ENCODE measurements at regions not wholly inside any gene's neighbourhood (a gene's known extent, or its start where the extent isn't known, plus 50 kb on each side); places are given as distances from the start of the nearest gene placed in this dataset.

DNA sequence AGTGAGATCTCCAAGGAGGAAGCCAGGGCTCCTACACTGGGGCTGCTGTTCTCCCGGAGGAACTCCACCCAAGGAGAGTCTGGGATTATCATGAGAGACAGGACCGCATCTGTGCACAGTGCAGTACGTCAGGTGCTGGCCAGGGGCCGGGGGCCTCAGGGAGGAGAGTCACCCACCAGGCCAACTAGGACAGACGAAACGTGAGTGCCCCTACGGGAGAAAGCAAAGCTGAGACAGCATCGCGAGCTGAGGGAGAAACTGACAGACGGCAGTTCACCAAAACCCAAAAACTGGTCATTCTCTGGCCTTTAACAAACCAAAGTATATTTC, 273.4 kb downstream of the BRD1 start:
- peaks cover 0 to 15% of the 10 kb centered on the region in 2 donors for H3K9me3 ChIP-seq (ENCODE audit: control insufficient read depth in 1 of 2, low read length in 2 of 2)
- no peaks in the 10 kb centered on the region for H3K4me1 ChIP-seq (ENCODE audit: control insufficient read depth in 1 of 2, insufficient read depth in 2 of 2, low read length in 2 of 2)
- no peak overlapping the region for H3K27ac ChIP-seq (ENCODE audit: low read length)
- no peaks in the 10 kb centered on the region for H3K36me3 ChIP-seq (ENCODE audit: control insufficient read depth in 1 of 2, insufficient read depth in 2 of 2, low read length in 2 of 2)
- H3K4me3 ChIP-seq (ENCODE audit: low read depth in 1 of 2, low read length in 2 of 2), result no peak overlapping the region
- no peaks in the 10 kb centered on the region for H3K27me3 ChIP-seq (ENCODE audit: low read depth, low read length)

DNA sequence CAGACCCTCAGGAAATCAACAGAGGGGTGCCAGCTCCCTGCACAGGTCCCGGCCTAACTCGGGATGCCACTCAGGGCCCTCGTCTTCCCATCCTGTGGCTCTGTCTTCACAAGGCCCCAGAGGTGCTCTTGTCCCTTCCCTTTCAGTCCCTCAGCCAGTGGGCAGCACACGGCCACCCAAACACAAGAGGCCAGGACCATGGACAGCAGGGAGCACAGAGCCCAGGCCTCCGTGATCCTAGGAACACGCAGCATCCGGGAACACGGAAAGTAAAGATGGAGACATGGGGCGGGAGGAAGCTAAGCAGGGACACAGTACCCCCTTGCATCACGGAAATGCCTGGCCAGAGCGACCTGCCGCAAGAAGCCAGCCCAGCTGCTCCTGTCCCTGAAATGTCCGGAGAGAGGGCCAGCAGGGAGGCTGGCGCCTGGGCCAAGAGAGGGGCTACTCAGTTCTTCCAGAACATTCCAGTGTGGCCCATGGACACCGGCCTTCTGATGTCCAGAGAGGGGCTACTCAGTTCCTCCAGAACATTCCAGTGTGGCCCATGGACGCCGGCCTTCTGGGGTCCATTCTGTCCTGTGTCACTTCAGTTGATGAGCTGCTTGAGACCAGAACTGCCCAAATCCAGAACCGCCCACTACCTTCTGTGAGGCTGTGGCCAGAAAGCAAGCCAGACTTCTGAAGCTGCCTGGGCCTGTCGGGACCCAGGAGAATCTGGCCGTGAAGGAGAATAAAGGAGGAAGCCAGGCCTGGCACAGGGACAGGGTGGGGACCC, 274.0 kb downstream of the BRD1 start:
- H3K27me3 ChIP-seq (ENCODE audit: low read depth, low read length), result no peaks in the 10 kb centered on the region
- H3K27ac ChIP-seq (ENCODE audit: low read length), result no peak overlapping the region
- no peaks in the 10 kb centered on the region for H3K4me1 ChIP-seq (ENCODE audit: control insufficient read depth in 1 of 2, insufficient read depth in 2 of 2, low read length in 2 of 2)
- peaks cover 0 to 15% of the 10 kb centered on the region in 2 donors for H3K9me3 ChIP-seq (ENCODE audit: control insufficient read depth in 1 of 2, low read length in 2 of 2)
- no peaks in the 10 kb centered on the region for H3K36me3 ChIP-seq (ENCODE audit: control insufficient read depth in 1 of 2, insufficient read depth in 2 of 2, low read length in 2 of 2)
- no peak overlapping the region for H3K4me3 ChIP-seq (ENCODE audit: low read depth in 1 of 2, low read length in 2 of 2)

DNA sequence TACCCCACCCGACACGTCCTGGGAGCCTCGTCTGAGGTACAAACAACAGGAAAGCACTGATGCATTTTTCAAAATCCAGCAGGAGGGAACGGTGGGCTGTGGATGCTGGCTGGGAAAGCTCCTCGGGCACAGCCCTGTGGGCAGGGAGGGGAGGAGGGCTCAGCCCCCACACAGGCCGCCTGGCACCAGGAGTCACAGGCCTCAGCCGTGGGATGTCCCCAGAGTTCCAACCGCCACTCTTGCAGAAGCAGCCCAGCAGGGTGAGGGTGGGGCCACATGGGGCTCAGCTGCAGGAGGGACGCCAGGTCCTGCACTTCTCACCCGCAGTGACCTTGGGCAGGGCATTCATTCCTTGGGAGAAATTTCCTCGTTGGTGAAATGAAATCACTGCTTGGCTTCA, 274.6 kb downstream of the BRD1 start:
- H3K4me3 ChIP-seq (ENCODE audit: low read depth in 1 of 2, low read length in 2 of 2), result no peak overlapping the region
- H3K27me3 ChIP-seq (ENCODE audit: low read depth, low read length), result no peaks in the 10 kb centered on the region
- no peaks in the 10 kb centered on the region for H3K4me1 ChIP-seq (ENCODE audit: control insufficient read depth in 1 of 2, insufficient read depth in 2 of 2, low read length in 2 of 2)
- peaks cover 0 to 15% of the 10 kb centered on the region in 2 donors for H3K9me3 ChIP-seq (ENCODE audit: control insufficient read depth in 1 of 2, low read length in 2 of 2)
- no peak overlapping the region for H3K27ac ChIP-seq (ENCODE audit: low read length)
- no peaks in the 10 kb centered on the region for H3K36me3 ChIP-seq (ENCODE audit: control insufficient read depth in 1 of 2, insufficient read depth in 2 of 2, low read length in 2 of 2)

DNA sequence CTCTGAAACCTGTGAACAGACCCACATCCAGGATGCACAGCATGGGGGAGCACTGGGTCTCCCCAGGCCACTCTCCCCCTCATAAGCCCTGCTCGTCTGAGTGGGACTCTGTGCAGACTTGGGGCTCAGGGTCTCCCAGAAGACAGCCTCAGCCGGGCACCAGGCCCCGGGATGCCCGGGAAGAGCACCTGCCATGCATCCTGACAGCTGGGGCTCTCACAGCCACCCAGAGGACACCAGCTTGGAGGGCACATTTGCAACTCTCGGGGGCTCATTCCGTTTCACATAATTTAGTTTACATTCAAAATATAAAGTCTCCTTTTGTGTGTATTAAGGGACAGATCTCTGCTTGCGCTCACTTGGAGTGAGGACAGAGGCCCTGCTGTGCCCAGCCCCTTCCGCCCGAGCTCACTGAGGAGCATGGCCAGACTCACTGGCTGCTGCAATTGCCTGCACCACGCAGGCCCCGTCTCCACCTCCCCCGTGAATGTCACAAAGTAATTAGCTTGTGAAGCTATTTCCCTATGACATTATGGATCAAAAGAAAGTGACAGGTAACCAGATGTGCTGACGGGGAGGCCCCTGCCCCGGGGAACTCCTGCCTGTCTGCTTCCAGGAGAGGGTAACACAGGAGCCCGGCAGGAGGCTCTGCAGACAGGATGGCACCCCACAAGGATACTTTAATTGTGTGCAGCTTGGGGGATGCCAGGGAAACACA, 275.6 kb downstream of the BRD1 start:
- Histone ChIP-seq H3K4me1 (ENCODE audit: control insufficient read depth in 1 of 2, insufficient read depth in 2 of 2, low read length in 2 of 2) (no peaks in the 10 kb centered on the region), H3K36me3 (ENCODE audit: control insufficient read depth in 1 of 2, insufficient read depth in 2 of 2, low read length in 2 of 2) (no peaks in the 10 kb centered on the region), H3K27ac (ENCODE audit: low read length) (no peak overlapping the region), H3K9me3 (ENCODE audit: control insufficient read depth in 1 of 2, low read length in 2 of 2) (peaks cover 0 to 15% of the 10 kb centered on the region in 2 donors), H3K27me3 (ENCODE audit: low read depth, low read length) (no peaks in the 10 kb centered on the region), H3K4me3 (ENCODE audit: low read depth in 1 of 2, low read length in 2 of 2) (no peak overlapping the region)

DNA sequence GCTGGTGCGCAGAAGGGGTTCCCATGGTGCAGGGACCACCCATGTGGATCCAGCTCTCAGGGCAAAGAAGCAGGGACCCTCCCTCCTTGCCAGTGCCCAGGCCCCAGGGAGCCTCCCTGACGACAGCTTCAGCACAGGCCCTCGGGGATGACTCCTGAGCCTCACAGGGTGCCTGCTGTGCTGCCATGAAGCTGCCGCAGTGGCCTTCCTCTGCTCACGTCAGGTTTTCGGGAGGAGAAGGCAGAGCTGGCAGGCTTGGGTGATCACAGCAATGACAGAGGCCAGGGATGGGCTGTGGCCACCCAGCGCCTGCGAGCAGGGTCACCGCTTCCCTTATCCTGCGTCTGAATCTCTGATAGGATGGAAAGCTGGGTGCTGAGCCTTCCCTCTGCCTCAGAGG, 276.2 kb downstream of the BRD1 start:
- Histone ChIP-seq H3K4me1 (ENCODE audit: control insufficient read depth in 1 of 2, insufficient read depth in 2 of 2, low read length in 2 of 2) (no peaks in the 10 kb centered on the region), H3K27me3 (ENCODE audit: low read depth, low read length) (no peaks in the 10 kb centered on the region), H3K4me3 (ENCODE audit: low read depth in 1 of 2, low read length in 2 of 2) (no peak overlapping the region), H3K36me3 (ENCODE audit: control insufficient read depth in 1 of 2, insufficient read depth in 2 of 2, low read length in 2 of 2) (no peaks in the 10 kb centered on the region), H3K27ac (ENCODE audit: low read length) (no peak overlapping the region), H3K9me3 (ENCODE audit: control insufficient read depth in 1 of 2, low read length in 2 of 2) (peaks cover 0 to 21% of the 10 kb centered on the region in 2 donors)

DNA sequence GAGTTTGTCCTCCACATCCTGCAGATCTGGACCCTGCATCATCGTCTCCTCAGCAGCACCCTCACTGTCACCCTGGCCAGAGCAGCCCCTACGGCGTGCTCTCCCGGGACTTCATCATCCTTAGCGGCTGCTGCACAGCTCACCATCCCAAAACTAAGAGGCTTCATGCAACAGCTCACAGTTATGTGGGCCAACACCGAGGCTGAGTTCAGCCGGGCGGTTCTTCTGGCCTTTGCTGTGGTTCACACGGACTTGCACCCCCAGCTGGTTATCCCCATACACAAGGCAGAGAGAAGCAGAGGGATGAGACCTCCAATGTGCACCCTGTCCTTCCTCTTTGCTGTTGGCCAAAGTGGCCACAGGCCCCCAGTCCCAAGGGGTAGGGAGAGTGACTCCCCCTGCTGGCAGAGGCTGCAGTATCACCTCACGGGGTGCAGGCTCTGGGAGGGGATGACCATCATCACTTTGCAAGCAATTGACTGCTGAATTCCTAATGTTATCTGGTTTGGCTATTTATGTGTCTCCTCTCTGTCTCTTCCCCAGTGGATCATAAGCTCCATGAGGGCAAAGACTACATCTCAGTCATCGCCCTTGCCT, 276.8 kb downstream of the BRD1 start:
- Histone ChIP-seq H3K9me3 (ENCODE audit: control insufficient read depth in 1 of 2, low read length in 2 of 2) (peaks cover 0 to 21% of the 10 kb centered on the region in 2 donors), H3K27me3 (ENCODE audit: low read depth, low read length) (no peaks in the 10 kb centered on the region), H3K4me1 (ENCODE audit: control insufficient read depth in 1 of 2, insufficient read depth in 2 of 2, low read length in 2 of 2) (no peaks in the 10 kb centered on the region), H3K4me3 (ENCODE audit: low read depth in 1 of 2, low read length in 2 of 2) (peak overlapping the region in 1 of 2 donors; percentile 3), H3K27ac (ENCODE audit: low read length) (no peak overlapping the region), H3K36me3 (ENCODE audit: control insufficient read depth in 1 of 2, insufficient read depth in 2 of 2, low read length in 2 of 2) (no peaks in the 10 kb centered on the region)

DNA sequence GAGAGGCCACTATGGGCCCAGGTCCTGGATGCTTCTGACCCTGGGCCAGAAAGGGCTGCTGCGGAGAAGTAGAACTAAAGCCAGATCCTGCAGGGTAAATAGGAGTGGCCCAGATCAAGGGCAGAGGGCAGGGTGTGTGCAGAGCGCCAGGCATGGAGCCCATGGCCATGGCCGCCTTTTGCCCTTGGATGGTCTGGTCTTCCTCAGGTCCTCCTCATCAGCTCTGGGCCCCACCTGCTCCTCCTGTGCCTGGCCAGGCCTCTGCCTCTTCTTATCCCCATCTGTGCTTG, 277.6 kb downstream of the BRD1 start:
- H3K27me3 ChIP-seq (ENCODE audit: low read depth, low read length), result no peaks in the 10 kb centered on the region
- H3K36me3 ChIP-seq (ENCODE audit: control insufficient read depth in 1 of 2, insufficient read depth in 2 of 2, low read length in 2 of 2), result no peaks in the 10 kb centered on the region
- no peaks in the 10 kb centered on the region for H3K4me1 ChIP-seq (ENCODE audit: control insufficient read depth in 1 of 2, insufficient read depth in 2 of 2, low read length in 2 of 2)
- H3K27ac ChIP-seq (ENCODE audit: low read length), result no peak overlapping the region
- no peak overlapping the region for H3K4me3 ChIP-seq (ENCODE audit: low read depth in 1 of 2, low read length in 2 of 2)
- H3K9me3 ChIP-seq (ENCODE audit: control insufficient read depth in 1 of 2, low read length in 2 of 2), result peaks cover 0 to 15% of the 10 kb centered on the region in 2 donors

DNA sequence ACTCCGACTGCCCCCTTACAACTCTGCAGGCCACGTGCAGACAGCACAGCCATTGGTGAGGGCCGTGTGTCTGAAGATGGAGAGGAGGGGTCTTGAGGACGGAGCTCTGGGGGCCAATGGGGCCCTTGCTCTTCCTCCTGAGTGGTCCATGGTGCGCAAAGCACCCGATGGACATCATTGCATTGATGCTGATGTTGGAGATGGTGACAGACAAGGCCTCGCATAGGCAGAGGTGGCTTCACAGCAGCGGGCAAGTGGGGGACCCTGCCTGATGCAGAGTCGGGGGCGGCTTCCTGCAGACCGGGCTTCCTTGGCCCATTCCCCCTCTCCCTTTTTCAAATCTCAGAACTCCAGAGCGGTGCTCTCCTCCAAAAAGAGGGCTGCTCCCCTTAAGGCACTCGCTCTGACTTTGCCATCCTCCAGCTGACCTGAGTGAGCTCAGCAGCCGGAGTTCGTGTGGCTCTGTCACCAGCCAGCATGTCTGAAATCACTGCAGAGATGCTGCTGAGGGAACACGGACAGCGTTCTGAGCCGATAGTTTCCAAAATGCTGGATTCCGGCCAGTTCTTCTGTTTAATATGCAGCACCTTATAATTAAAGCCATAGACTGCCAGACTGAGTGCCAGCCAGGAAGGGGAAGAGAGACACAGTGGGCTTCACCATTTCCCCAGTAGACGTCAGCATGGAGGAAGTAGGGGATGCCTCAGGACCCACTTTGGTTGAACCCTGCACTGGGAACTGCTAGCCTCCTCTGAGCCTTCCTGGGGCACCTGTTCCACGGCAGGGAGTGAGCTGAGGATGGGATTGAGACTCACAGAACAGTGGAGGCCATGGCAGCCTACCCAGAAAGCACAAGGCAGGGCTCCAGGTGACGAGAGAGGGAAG, 278.2 kb downstream of the BRD1 start:
- Histone ChIP-seq H3K36me3 (ENCODE audit: control insufficient read depth in 1 of 2, insufficient read depth in 2 of 2, low read length in 2 of 2) (no peaks in the 10 kb centered on the region), H3K4me1 (ENCODE audit: control insufficient read depth in 1 of 2, insufficient read depth in 2 of 2, low read length in 2 of 2) (no peaks in the 10 kb centered on the region), H3K27ac (ENCODE audit: low read length) (no peak overlapping the region), H3K4me3 (ENCODE audit: low read depth in 1 of 2, low read length in 2 of 2) (no peak overlapping the region), H3K9me3 (ENCODE audit: control insufficient read depth in 1 of 2, low read length in 2 of 2) (peaks cover 0 to 15% of the 10 kb centered on the region in 2 donors), H3K27me3 (ENCODE audit: low read depth, low read length) (no peaks in the 10 kb centered on the region)

DNA sequence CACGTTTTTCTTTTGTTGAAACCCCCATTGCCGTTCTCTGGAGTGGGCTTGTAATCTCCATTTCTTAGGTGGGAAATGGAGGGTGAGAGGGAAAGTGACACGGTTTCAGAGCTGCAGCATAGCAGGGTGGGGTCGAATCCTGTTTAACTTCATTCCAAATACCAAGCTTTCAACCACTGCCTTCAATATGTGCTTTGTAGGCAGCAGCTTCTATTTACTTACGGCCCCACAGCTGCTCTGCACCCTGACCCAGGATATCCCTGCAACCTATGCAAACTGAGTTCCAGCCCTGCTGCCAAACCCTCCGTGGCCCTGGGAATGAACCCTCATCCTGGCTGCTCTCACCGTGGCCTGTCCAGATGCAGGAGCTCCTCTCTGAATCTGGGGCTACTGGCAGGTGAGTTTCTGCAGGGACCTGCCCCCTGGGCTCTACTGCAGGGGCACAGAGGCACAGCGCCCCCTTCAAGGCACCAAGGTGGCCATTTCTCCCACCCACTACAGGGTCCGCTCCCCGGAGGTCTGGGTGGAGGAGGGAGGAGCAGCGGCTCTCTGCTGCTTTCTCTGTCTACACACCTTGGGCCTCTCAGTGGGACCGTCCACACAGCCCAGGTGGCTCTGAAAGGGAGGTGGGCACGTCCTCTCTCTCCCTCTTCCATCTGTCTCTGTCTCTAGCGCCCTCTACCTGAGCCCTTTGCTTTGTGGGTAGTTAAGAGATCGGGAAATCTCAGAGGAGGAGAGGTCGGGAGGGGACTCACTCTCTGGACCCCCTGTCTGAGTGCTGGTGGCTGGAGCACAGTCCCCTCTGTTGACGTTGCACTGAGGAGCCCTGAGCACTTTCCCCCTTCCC, 279.1 kb downstream of the BRD1 start:
- Histone ChIP-seq H3K27me3 (ENCODE audit: low read depth, low read length) (no peaks in the 10 kb centered on the region), H3K36me3 (ENCODE audit: control insufficient read depth in 1 of 2, insufficient read depth in 2 of 2, low read length in 2 of 2) (no peaks in the 10 kb centered on the region), H3K4me3 (ENCODE audit: low read depth in 1 of 2, low read length in 2 of 2) (no peak overlapping the region), H3K4me1 (ENCODE audit: control insufficient read depth in 1 of 2, insufficient read depth in 2 of 2, low read length in 2 of 2) (no peaks in the 10 kb centered on the region), H3K27ac (ENCODE audit: low read length) (no peak overlapping the region), H3K9me3 (ENCODE audit: control insufficient read depth in 1 of 2, low read length in 2 of 2) (peaks cover 0 to 15% of the 10 kb centered on the region in 2 donors)

DNA sequence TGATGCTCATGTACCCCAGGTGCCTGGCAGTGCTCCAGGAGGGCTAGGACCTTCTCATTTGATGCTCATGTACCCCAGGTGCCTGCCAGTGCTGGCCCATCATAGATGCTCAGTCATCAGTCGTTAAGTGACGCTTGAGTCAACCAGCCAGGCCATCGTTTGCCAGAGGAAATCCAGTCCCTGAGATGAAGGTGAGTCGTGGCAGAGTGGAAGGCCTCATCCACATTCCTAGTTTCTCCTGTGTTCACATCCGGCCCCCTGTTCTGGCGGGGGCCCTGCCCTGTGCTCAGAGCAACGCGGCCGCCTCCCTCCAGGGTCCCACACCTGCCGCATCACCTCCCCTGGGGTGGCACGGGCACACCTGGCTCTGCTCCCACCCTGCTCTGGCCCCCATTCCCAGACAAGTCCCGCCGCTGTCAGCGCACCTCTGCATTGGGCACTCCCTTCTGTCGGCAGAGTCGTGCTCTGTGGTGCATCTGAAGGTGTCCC, 279.9 kb downstream of the BRD1 start:
- H3K27ac ChIP-seq (ENCODE audit: low read length), result no peak overlapping the region
- no peaks in the 10 kb centered on the region for H3K36me3 ChIP-seq (ENCODE audit: control insufficient read depth in 1 of 2, insufficient read depth in 2 of 2, low read length in 2 of 2)
- H3K27me3 ChIP-seq (ENCODE audit: low read depth, low read length), result no peaks in the 10 kb centered on the region
- H3K4me3 ChIP-seq (ENCODE audit: low read depth in 1 of 2, low read length in 2 of 2), result no peak overlapping the region
- peaks cover 0 to 15% of the 10 kb centered on the region in 2 donors for H3K9me3 ChIP-seq (ENCODE audit: control insufficient read depth in 1 of 2, low read length in 2 of 2)
- H3K4me1 ChIP-seq (ENCODE audit: control insufficient read depth in 1 of 2, insufficient read depth in 2 of 2, low read length in 2 of 2), result no peaks in the 10 kb centered on the region

All from muscle layer of duodenum (tissue), 2 donors.